ENCODE measurements at regions not wholly inside any gene's neighbourhood (a gene's known extent, or its start where the extent isn't known, plus 50 kb on each side); places are given as distances from the start of the nearest gene placed in this dataset.
"Not testable (repeated sequence)": the region's sequence is repeated elsewhere in the genome, so short reads cannot be mapped to it uniquely, and the experiment has no call there.

DNA sequence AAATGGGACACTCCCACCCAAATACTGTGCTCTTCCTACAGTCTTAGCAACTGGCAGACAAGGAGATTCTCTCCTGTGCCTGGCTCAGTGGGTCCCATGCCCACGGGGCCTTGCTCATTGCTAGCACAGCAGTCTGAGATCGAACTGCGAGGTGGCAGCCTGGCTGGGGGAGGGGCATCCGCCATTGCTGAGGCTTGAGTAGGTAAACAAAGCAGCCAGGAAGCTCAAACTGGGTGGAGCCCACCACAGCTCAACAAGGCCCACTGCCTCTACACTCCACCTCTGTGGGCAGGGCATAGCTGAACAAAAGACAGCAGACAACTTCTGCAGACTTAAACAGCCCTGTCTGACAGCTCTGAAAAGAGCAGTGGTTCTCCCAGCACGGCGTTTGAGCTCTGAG lies 174.8 kb downstream of the COL12A1 start:
- TF ChIP-seq, protein P1, sequence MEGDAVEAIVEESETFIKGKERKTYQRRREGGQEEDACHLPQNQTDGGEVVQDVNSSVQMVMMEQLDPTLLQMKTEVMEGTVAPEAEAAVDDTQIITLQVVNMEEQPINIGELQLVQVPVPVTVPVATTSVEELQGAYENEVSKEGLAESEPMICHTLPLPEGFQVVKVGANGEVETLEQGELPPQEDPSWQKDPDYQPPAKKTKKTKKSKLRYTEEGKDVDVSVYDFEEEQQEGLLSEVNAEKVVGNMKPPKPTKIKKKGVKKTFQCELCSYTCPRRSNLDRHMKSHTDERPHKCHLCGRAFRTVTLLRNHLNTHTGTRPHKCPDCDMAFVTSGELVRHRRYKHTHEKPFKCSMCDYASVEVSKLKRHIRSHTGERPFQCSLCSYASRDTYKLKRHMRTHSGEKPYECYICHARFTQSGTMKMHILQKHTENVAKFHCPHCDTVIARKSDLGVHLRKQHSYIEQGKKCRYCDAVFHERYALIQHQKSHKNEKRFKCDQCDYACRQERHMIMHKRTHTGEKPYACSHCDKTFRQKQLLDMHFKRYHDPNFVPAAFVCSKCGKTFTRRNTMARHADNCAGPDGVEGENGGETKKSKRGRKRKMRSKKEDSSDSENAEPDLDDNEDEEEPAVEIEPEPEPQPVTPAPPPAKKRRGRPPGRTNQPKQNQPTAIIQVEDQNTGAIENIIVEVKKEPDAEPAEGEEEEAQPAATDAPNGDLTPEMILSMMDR (IDR thresholded peaks at IDR 0.05; ENCODE audit: low read depth, low read length, poor library complexity, severe bottlenecking), result not testable (repeated sequence)
- not testable (repeated sequence) for TF ChIP-seq EZH2phosphoT487 (IDR thresholded peaks at IDR 0.05; ENCODE audit: borderline replicate concordance, low read length)
